GM19372 (cell line): ENCODE measurements at regions not wholly inside any gene's neighbourhood (a gene's known extent, or its start where the extent isn't known, plus 50 kb on each side); places are given as distances from the start of the nearest gene placed in this dataset.
A peak's percentile ranks its signal among the peaks of the same experiment; 100 is the strongest.
"Not testable (repeated sequence)": the region's sequence is repeated elsewhere in the genome, so short reads cannot be mapped to it uniquely, and the experiment has no call there.

Source experiments
- ATAC-seq: cut with Tn5 transposase; IDR thresholded peaks from one replicate; pipeline ENCODE4 v1.9.1; 2021; ENCODE audit warnings: mild to moderate bottlenecking, low read depth, moderate library complexity; ENCODE audit not compliant: unreplicated experiment

DNA sequence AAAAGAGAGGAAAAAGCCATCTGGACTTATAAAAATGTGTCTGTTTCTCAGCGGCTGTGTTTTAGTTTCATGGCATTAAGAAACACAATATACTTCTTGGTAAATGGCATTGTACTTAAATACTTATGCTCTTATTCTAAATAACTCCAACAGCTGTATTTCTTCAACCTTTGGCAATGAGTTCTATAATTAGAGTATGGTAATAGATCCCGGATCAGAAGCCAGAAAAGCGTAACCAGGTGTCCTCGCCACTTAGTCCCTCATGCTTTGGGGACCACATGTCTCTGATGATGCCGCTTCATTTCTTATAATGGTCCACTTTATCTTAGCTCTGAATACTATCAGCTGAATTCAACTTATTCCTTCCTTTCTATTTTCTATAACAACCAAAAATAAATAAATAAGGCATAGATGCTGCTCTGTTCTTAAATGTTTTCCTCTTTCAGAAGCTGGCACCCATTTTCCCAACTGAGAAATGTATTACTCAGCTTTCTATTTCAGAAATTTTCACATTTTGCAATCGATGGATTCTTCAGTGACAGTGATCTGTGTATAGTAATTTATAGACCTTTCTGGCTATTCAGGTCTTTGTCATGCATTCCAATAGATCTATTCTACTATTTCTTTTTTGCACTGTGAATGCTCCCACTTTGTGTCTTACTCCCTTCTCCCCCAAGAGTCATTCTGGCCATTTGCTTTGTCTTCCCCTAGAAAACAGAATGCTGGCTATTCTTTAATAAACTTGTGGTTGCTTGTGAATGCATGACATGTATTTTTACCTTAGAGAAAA, 87.6 kb upstream of the KBTBD8 start:
- ATAC-seq: no peak

DNA sequence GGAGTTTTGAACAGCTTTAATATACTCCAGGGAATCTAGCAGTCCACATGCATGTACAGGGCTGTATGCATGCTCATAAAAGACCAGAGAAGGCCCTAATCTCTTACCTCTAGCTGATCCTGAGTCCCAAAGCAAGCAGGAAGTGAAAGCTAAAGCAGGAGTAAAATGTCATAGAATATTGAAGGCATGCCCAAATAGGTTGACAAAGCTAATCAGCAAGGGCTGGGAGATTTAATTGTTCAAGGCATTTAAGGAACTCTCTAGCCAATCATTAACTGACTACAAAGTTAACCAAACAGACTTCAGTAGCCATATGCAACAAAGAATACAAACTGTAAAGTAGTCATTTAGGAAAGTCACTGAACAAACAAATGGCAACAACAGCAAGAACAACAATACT, 85.8 kb upstream of the KBTBD8 start:
- ATAC-seq: no peak

DNA sequence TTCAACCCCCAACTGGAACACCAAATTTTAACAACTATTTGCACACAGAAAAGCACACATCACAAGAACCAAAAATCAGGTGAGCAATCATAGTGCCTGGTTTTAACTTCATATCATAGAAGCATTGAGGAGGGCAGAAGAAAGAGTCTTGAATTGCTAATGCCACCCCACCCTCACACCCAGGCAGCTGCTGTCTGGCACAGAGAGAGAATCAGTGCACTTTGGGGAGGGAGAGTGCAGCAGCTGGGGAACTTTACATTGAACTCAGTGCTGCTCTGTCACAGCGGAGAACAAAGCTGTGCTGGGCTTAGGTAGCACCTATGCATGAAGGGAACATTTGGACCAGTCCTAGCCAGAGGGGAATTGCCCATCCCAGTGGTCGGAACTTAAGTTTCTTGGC, 76.0 kb upstream of the KBTBD8 start:
- no peak for ATAC-seq

DNA sequence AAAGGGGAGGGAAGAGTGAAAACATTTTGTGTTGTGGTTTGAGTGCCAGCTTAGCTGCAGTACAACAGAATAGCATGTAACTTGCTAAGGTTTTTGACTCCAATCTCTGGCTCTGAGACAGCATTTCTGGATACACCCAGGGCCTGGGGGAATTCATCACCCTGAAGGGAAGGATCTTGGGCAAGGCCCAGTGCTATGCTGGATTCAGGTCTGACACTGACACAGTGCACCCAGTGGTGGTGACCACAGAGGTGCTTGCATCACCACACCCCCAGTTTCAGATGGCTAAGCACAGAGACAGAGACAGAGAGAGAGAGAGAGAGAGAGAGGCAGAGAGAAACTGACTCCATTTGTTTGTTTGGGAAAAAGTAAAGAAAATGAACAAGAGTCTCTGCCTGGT, 74.1 kb upstream of the KBTBD8 start:
- no peak for ATAC-seq

DNA sequence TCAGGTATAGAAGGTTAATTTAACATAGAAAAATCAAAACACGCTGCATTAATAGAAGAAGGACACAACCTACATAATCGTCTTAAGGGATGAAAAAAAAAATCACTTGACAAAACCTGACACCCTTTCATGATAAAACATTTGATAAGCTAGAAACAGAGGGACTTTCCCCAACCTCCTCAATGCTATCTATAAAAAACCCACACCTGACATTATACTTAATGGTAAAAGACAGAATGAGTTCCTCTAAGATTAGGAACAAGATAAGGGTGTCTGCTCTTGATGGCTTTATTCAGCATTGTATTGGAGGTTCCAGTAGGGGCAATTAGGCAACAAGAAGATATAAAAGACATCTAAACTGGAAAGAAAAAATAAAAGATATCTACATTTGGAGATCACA, 69.9 kb upstream of the KBTBD8 start:
- no peak for ATAC-seq

DNA sequence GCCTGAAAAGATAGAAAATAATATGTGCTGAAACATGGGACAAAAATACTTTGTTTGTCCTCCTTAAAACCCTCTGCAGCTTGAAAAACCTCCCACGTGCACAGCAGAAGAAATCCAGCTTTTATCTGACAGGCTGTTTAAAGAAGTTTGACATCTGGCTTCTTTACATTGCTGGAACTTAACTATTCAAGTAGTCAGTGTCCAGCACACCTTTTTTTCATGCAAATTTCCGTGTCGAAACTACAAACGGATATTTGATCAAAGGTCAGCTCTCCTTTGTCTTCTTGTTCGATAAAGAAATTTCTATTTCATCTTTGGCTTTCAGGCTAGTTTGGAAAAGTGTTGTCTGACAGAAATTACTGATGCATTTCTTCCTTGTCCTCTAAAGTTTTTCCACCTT, 66.8 kb upstream of the KBTBD8 start:
- ATAC-seq: no peak

DNA sequence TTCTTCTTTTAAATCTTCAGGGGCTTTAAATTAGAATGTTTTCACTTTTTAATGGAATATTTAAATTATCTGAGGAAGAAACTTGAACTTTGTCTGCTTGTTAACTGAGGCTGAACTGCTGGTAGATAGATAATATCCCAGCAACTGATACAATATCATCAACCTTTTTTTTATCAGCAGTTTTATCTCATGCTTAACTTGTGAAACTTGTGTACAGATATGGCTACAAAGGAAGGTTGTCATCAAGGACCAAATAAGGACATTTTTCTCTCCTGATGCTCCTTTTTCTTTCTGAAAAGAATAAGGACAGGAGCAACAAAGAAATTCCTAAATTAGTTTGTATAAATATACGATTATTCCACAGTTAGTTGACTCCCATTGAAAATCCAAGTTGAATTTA, 66.4 kb upstream of the KBTBD8 start:
- no peak for ATAC-seq

DNA sequence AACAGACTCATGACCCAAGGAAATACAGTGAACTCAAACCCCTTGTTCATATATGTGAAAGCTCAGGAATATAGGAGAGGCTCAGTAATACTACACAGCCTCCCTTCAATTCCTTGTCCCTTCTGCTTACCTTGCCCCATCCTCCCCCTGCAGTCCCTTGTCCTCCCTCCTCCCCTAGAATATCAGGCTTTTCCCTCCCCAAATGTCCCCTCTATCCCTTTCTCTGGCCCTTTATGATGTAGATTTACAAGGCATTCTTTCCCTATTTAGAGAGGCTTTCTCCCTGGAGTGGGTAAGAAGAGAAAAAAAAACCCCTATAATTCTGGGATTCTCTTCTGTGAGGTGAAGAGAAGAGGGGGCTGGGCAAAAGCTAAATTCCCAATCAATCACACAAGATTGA, 64.9 kb upstream of the KBTBD8 start:
- ATAC-seq: no peak

DNA sequence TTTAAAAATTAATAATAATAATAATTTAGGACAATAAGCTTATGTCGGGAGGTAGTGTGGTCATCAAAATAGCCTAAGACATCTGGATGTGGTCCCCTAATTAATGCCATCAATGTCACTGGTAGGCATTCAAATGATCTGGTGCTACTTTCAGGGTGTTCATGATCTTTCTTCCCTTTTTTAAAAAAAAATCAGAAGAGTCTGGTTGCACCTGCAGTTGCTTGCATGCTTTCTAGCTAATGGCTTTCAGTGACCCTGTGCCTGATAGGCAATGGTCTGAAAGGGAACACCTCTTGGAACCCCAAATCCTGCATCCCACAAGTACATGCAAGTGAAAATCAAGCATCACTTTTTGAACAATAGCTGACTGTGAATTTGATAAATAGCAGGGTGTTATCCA, 64.1 kb upstream of the KBTBD8 start:
- no peak for ATAC-seq

DNA sequence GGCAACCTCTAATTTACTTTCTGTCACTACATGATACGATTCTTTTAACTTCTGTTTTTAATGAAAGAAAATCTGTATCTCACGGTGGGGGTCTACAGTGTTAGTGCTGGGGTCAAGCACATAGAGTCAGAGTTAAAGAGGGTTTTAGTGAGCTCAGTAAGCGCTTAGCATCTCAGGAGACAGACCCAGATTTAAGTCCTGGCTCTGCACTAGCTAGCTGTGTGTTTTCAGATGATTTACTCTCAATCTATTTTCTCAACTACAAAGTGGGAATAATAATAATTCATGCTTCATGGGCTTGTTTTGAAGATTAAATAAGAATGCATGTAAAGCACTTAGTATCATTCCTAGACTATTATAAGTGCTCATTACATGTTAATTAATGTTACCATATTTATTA, 63.4 kb upstream of the KBTBD8 start:
- no peak for ATAC-seq

DNA sequence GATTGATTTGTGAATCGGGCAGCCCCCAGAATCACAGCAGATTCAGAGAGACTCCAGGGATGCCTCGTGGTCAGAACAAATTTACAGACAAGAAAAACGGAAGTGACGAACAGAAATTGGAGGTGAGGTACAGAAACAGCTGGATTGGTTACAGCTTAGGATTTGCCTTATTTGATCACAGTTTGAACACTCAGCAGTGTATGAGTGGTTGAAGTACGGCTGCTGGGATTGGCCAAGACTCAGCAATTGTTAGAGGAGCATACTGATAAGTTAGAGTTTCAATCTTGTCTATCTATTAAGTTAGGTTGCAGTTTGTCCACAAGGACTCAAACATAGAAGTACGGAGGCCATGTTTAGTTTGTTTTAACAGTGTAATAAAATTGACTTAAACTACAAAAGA, 61.1 kb upstream of the KBTBD8 start:
- not testable (repeated sequence) for ATAC-seq

DNA sequence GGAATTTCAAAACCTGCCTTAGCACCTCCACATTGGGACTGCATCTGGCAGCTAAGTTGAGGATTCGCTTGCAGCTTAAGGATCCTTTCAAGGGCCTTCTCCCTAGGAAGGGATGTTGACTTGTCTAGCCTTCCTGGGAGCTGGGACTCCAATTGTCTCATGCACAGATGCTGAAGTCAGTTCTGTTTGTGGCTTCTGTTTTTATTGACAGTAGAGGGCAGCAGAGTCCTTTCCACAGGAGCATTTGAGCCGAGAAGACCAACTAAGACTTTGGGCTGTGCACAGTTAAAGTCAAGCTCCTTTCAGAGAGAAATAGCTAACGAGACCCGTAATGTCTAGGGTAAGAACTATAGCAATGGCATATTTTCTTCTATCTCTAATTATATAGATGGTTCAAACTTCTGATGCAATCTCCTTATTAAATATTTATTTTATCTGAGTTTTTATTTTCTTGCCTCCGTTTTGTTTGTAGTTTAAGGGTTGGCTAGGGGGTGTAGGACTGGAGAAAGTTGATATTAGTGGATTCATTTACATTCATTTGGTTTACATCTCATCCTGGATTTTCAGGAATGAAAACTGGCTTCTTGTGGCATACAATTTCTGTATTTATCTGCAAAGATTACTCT, 59.7 kb upstream of the KBTBD8 start:
- ATAC-seq: peak; percentile 88

DNA sequence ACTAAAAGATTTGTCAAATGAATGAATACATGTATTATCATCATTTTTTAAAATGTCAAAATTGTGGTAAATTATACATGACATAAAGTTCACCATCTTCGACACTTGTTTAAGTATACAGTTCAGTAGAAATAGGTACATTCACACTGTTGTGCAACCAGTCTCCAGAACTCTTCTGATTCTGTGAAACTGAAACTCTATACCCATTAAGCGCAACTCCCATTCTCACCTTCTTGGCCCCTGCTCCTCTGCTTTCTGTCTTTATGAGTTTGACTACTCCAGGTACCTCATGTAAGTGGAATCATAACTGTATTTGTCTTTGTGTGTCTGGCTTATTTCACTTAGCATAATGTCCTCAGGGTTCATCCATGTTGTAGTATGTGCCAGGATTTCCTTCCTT, 50.1 kb upstream of the KBTBD8 start:
- no peak for ATAC-seq
